K562 (cell line): ENCODE measurements at regions not wholly inside any gene's neighbourhood (a gene's known extent, or its start where the extent isn't known, plus 50 kb on each side); places are given as distances from the start of the nearest gene placed in this dataset.
"Not testable (repeated sequence)": the region's sequence is repeated elsewhere in the genome, so short reads cannot be mapped to it uniquely, and the experiment has no call there.

Experiments used
- BHLHE40 ChIP-seq: IDR thresholded peaks from 2 replicates; pipeline ENCODE4 v1.6.1; 2011; ENCODE audit warnings: low read length, improper control_type of control experiment
- FOXM1 ChIP-seq, 2 experiments: fragments of 450-650 bp in 1 of 2; sonication (generic) in 1 of 2; formaldehyde crosslinking in 1 of 2; IDR thresholded peaks; 2 replicates each; pipeline versions ENCODE4 v1.6.1 to v1.9.0; 2017 to 2022; ENCODE audit warnings: low read depth in 2 of 2, mild to moderate bottlenecking in 2 of 2, missing genetic modification reagents in 1 of 2, moderate library complexity in 1 of 2
- POLR2AphosphoS2 ChIP-seq: IDR thresholded peaks from 2 replicates; pipeline ENCODE4 v1.6.1; 2012; ENCODE audit warnings: low read length, improper control_type of control experiment
- ZNF263 ChIP-seq: sonication (generic); formaldehyde crosslinking; IDR thresholded peaks from 2 replicates; pipeline ENCODE4 v1.8.0; 2022; ENCODE audit warnings: mild to moderate bottlenecking, missing genetic modification reagents, borderline replicate concordance

DNA sequence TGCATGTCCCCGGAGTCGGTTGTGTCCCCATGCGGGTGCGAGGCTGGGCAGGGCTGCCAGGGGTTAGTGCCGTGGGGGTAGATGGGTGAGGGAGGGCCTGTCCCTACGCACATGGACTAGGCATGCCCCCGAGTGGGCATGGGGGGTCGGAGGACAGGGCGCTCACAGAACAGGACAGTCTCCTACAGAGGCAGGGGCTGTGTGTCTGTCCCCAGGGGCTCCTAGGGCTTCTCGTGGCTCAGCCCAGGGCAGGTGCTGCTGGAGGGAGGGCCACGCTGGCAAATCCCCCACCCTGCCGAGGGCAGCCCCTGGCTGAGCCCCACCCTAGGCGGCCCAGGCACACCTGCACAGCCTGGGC, 141.3 kb downstream of the TMEM121 start:
- TF ChIP-seq BHLHE40; ZNF263; POLR2AphosphoS2; FOXM1 (IDR thresholded peaks at IDR 0.05; ENCODE audit: low read depth); FOXM1 (CRISPR knock-in tag; IDR thresholded peaks at IDR 0.05; ENCODE audit: low read depth): not testable (repeated sequence)
